Natural killer cell treated with Interleukin-12 subunit alpha and Interleukin-12 subunit beta and Interleukin-15 and Interleukin-18, amount 100 ng/mL, for 72 hours (primary cell): ENCODE measurements at regions not wholly inside any gene's neighbourhood (a gene's known extent, or its start where the extent isn't known, plus 50 kb on each side); places are given as distances from the start of the nearest gene placed in this dataset.

ENCODE experiments used
- ATAC-seq, 2 donors: fragments of 150-1000 bp; cut with Tn5 transposase in 1 of 2; sonication (Bioruptor Pico), chemical (Tn5 transposase) in 1 of 2; 2 replicates each; pipeline ENCODE4 v1.10.0; 2021
- DNase-seq: peaks from one replicate; pipeline ENCODE4 v3.0.0; 2022; ENCODE audit warnings: low spot score
- H3K27ac Mint-ChIP-seq, 2 donors: 1 replicate in 1 of 2; 2 replicates in 1 of 2; pipeline ENCODE4 v1.8.0; 2022; ENCODE audit warnings: mixed read lengths in 2 of 2, mild to moderate bottlenecking in 1 of 2, moderate library complexity in 1 of 2
- H3K27me3 Mint-ChIP-seq, 2 donors: 1 replicate in 1 of 2; 2 replicates in 1 of 2; pipeline ENCODE4 v1.8.0; 2022; ENCODE audit warnings: mixed read lengths in 2 of 2
- H3K36me3 Mint-ChIP-seq: one replicate; pipeline ENCODE4 v1.8.0; 2022; ENCODE audit warnings: mixed read lengths
- H3K4me1 Mint-ChIP-seq, 2 donors: 1 replicate in 1 of 2; 2 replicates in 1 of 2; pipeline ENCODE4 v1.8.0; 2022; ENCODE audit warnings: low read depth in 2 of 2, mixed read lengths in 2 of 2, mild to moderate bottlenecking in 1 of 2
- H3K4me3 Mint-ChIP-seq: one replicate; pipeline ENCODE4 v1.8.0; 2022; ENCODE audit warnings: mixed read lengths
- H3K9me3 Mint-ChIP-seq: 2 replicates; pipeline ENCODE4 v1.8.0; 2022; ENCODE audit warnings: mixed read lengths

GRCh38 chr5:58090704-58091103 lies 369.2 kb downstream of the PLK2 start:
- Mint-ChIP-seq H3K4me3 (no peak overlapping the region), H3K4me1 (peaks cover 0 to 2% of the 10 kb centered on the region in 2 donors), H3K9me3 (no peaks in the 10 kb centered on the region), H3K27me3 (no peaks in the 10 kb centered on the region), H3K36me3 (no peaks in the 10 kb centered on the region), H3K27ac (no peak overlapping the region)
- no peak for DNase-seq
- ATAC-seq: no peak

- no peaks in the 10 kb centered on the region for H3K4me1 Mint-ChIP-seq
- no peaks in the 10 kb centered on the region for H3K9me3 Mint-ChIP-seq
- H3K36me3 Mint-ChIP-seq: no peaks in the 10 kb centered on the region
- no peak overlapping the region for H3K27ac Mint-ChIP-seq
- H3K27me3 Mint-ChIP-seq: no peaks in the 10 kb centered on the region
- H3K4me3 Mint-ChIP-seq: no peak overlapping the region
- DNase-seq (no peak), ATAC-seq (no peak)
Measured at GRCh38 chr5:58088941-58089340, 370.9 kb downstream of the PLK2 start.

GRCh38 chr5:58087905-58088304 lies 372.0 kb downstream of the PLK2 start:
- no peak overlapping the region for H3K27ac Mint-ChIP-seq
- no peaks in the 10 kb centered on the region for H3K36me3 Mint-ChIP-seq
- no peaks in the 10 kb centered on the region for H3K4me1 Mint-ChIP-seq
- H3K4me3 Mint-ChIP-seq: no peak overlapping the region
- no peak for ATAC-seq
- H3K9me3 Mint-ChIP-seq: no peaks in the 10 kb centered on the region
- H3K27me3 Mint-ChIP-seq: no peaks in the 10 kb centered on the region
- no peak for DNase-seq

- Mint-ChIP-seq H3K27ac (no peak overlapping the region), H3K9me3 (no peaks in the 10 kb centered on the region), H3K4me1 (no peaks in the 10 kb centered on the region), H3K27me3 (peaks cover 0 to 3% of the 10 kb centered on the region in 2 donors), H3K36me3 (no peaks in the 10 kb centered on the region), H3K4me3 (no peak overlapping the region)
- ATAC-seq: no peak
- no peak for DNase-seq
Measured at GRCh38 chr5:58087123-58087522, 372.8 kb downstream of the PLK2 start.

GRCh38 chr5:58085800-58086199 lies 374.1 kb downstream of the PLK2 start:
- ATAC-seq (no peak), DNase-seq (no peak)
- Mint-ChIP-seq H3K27ac (no peak overlapping the region), H3K36me3 (no peaks in the 10 kb centered on the region), H3K4me1 (no peaks in the 10 kb centered on the region), H3K9me3 (no peaks in the 10 kb centered on the region), H3K4me3 (no peak overlapping the region), H3K27me3 (peaks cover 0 to 3% of the 10 kb centered on the region in 2 donors)

GRCh38 chr5:58081435-58081834 lies 378.5 kb downstream of the PLK2 start:
- Mint-ChIP-seq H3K4me1 (no peaks in the 10 kb centered on the region), H3K27ac (no peak overlapping the region), H3K36me3 (no peaks in the 10 kb centered on the region), H3K4me3 (no peak overlapping the region), H3K9me3 (no peaks in the 10 kb centered on the region), H3K27me3 (peaks cover 0 to 3% of the 10 kb centered on the region in 2 donors)
- no peak for DNase-seq
- no peak for ATAC-seq

- Mint-ChIP-seq H3K36me3 (no peaks in the 10 kb centered on the region), H3K4me1 (no peaks in the 10 kb centered on the region), H3K4me3 (no peak overlapping the region), H3K27ac (no peak overlapping the region), H3K27me3 (peaks cover 0 to 3% of the 10 kb centered on the region in 2 donors), H3K9me3 (no peaks in the 10 kb centered on the region)
- no peak for ATAC-seq
- DNase-seq: no peak
Measured at GRCh38 chr5:58080573-58080972, 379.3 kb downstream of the PLK2 start.

- Mint-ChIP-seq H3K9me3 (no peaks in the 10 kb centered on the region), H3K4me1 (no peaks in the 10 kb centered on the region), H3K36me3 (no peaks in the 10 kb centered on the region), H3K27me3 (peaks cover 0 to 3% of the 10 kb centered on the region in 2 donors), H3K27ac (no peak overlapping the region), H3K4me3 (no peak overlapping the region)
- DNase-seq (no peak), ATAC-seq (no peak)
Measured at GRCh38 chr5:58077966-58078365, 381.9 kb downstream of the PLK2 start.

- no peaks in the 10 kb centered on the region for H3K9me3 Mint-ChIP-seq
- no peak overlapping the region for H3K27ac Mint-ChIP-seq
- no peaks in the 10 kb centered on the region for H3K4me1 Mint-ChIP-seq
Measured at GRCh38 chr5:58077416-58077815, 382.5 kb downstream of the PLK2 start.

GRCh38 chr5:58076483-58077257 lies 383.2 kb downstream of the PLK2 start:
- Mint-ChIP-seq H3K27me3 (no peaks in the 10 kb centered on the region), H3K36me3 (no peaks in the 10 kb centered on the region), H3K4me1 (peaks cover 0 to 1% of the 10 kb centered on the region in 2 donors), H3K4me3 (no peak overlapping the region), H3K27ac (no peak overlapping the region), H3K9me3 (no peaks in the 10 kb centered on the region)
- no peak for DNase-seq
- no peak for ATAC-seq

More at GRCh38 chr5:58077416-58077815, 382.5 kb downstream of the PLK2 start:
- ATAC-seq: no peak
- Mint-ChIP-seq H3K4me3 (no peak overlapping the region), H3K36me3 (no peaks in the 10 kb centered on the region), H3K27me3 (peaks cover 0 to 3% of the 10 kb centered on the region in 2 donors)
- no peak for DNase-seq

- H3K27ac Mint-ChIP-seq: no peak overlapping the region
- H3K27me3 Mint-ChIP-seq: no peaks in the 10 kb centered on the region
- ATAC-seq: no peak
- H3K4me3 Mint-ChIP-seq: no peak overlapping the region
- no peak for DNase-seq
- H3K9me3 Mint-ChIP-seq: no peaks in the 10 kb centered on the region
- no peaks in the 10 kb centered on the region for H3K36me3 Mint-ChIP-seq
- H3K4me1 Mint-ChIP-seq: peaks cover 0 to 4% of the 10 kb centered on the region in 2 donors
Measured at GRCh38 chr5:58075907-58076306, 384.0 kb downstream of the PLK2 start.

- ATAC-seq: no peak
- no peak overlapping the region for H3K27ac Mint-ChIP-seq
- H3K4me1 Mint-ChIP-seq: peaks cover 0 to 4% of the 10 kb centered on the region in 2 donors
Measured at GRCh38 chr5:58074717-58075116, 385.2 kb downstream of the PLK2 start.

GRCh38 chr5:58074222-58074621 lies 385.7 kb downstream of the PLK2 start:
- no peak overlapping the region for H3K27ac Mint-ChIP-seq
- no peaks in the 10 kb centered on the region for H3K36me3 Mint-ChIP-seq
- H3K4me1 Mint-ChIP-seq: peaks cover 0 to 4% of the 10 kb centered on the region in 2 donors
- H3K4me3 Mint-ChIP-seq: no peak overlapping the region
- ATAC-seq: no peak
- H3K9me3 Mint-ChIP-seq: no peaks in the 10 kb centered on the region
- DNase-seq: no peak
- no peaks in the 10 kb centered on the region for H3K27me3 Mint-ChIP-seq

More at GRCh38 chr5:58074717-58075116, 385.2 kb downstream of the PLK2 start:
- Mint-ChIP-seq H3K9me3 (no peaks in the 10 kb centered on the region), H3K36me3 (no peaks in the 10 kb centered on the region), H3K4me3 (no peak overlapping the region), H3K27me3 (no peaks in the 10 kb centered on the region)
- DNase-seq: no peak

- Mint-ChIP-seq H3K27me3 (no peaks in the 10 kb centered on the region), H3K9me3 (no peaks in the 10 kb centered on the region), H3K27ac (no peak overlapping the region), H3K36me3 (no peaks in the 10 kb centered on the region), H3K4me1 (peaks cover 0 to 4% of the 10 kb centered on the region in 2 donors), H3K4me3 (no peak overlapping the region)
- DNase-seq (no peak), ATAC-seq (no peak)
Measured at GRCh38 chr5:58073243-58073642, 386.6 kb downstream of the PLK2 start.
